CD14-positive monocyte (primary cell): ENCODE measurements at regions not wholly inside any gene's neighbourhood (a gene's known extent, or its start where the extent isn't known, plus 50 kb on each side); places are given as distances from the start of the nearest gene placed in this dataset.

Experiments
- DNase-seq, 3 donors: peaks; one replicate each; pipeline ENCODE4 v3.0.0-alpha.2; 2011 to 2022
- H2AFZ ChIP-seq: 2 replicates; pipeline ENCODE4 v1.6.0; 2012; ENCODE audit warnings: mild to moderate bottlenecking, low read depth, low read length, inconsistent platforms; ENCODE audit not compliant: insufficient read depth, poor library complexity, severe bottlenecking
- H3K27ac ChIP-seq, 2 donors: 1 replicate in 1 of 2; 2 replicates in 1 of 2; pipeline ENCODE4 v1.5.1; 2012 to 2013; ENCODE audit warnings: low read length in 2 of 2, control low read depth in 1 of 2, inconsistent platforms in 1 of 2, low read depth in 1 of 2, mild to moderate bottlenecking in 1 of 2
- H3K27me3 ChIP-seq, 2 donors: one replicate each; pipeline versions ENCODE4 v1.6.0 to v1.6.1; 2011 to 2013; ENCODE audit warnings: low read length in 2 of 2; ENCODE audit not compliant: control insufficient read depth in 2 of 2, insufficient read depth in 2 of 2
- H3K36me3 ChIP-seq, 2 donors: replicated peaks in 1 of 2; 1 replicate in 1 of 2; 2 replicates in 1 of 2; pipeline versions ENCODE4 v1.5.1 to v1.6.1; 2012 to 2013; ENCODE audit warnings: low read length in 2 of 2, control low read depth in 1 of 2, inconsistent platforms in 1 of 2, mild to moderate bottlenecking in 1 of 2; ENCODE audit not compliant: insufficient read depth in 2 of 2, control insufficient read depth in 1 of 2
- H3K4me1 ChIP-seq, 2 donors: 1 replicate in 1 of 2; 2 replicates in 1 of 2; pipeline versions ENCODE4 v1.5.1 to v1.6.1; 2012 to 2013; ENCODE audit warnings: low read length in 2 of 2, control low read depth in 1 of 2, inconsistent platforms in 1 of 2, mild to moderate bottlenecking in 1 of 2, moderate library complexity in 1 of 2; ENCODE audit not compliant: insufficient read depth in 2 of 2, control insufficient read depth in 1 of 2
- H3K4me2 ChIP-seq: replicated peaks from 2 replicates; pipeline ENCODE3; 2012; ENCODE audit warnings: low read length, moderate library complexity, mild to moderate bottlenecking; ENCODE audit not compliant: poor library complexity, severe bottlenecking; ENCODE audit errors: extremely low read depth
- H3K4me3 ChIP-seq, 3 experiments: fragments of 200-600 bp in 1 of 3; sonication (generic) in 1 of 3; replicated peaks in 1 of 3; 1 replicate in 2 of 3; 2 replicates in 1 of 3; pipeline ENCODE4 v1.5.1; 2011 to 2013; ENCODE audit warnings: low read length in 3 of 3, mild to moderate bottlenecking in 3 of 3, control low read depth in 2 of 3, low read depth in 2 of 3, inconsistent platforms in 1 of 3, moderate library complexity in 1 of 3
- H3K79me2 ChIP-seq: 2 replicates; pipeline ENCODE4 v1.6.0; 2012; ENCODE audit warnings: mild to moderate bottlenecking, control low read depth, inconsistent platforms, low read length, moderate library complexity; ENCODE audit not compliant: insufficient read depth
- H3K9ac ChIP-seq: 2 replicates; pipeline ENCODE4 v1.6.0; 2017; ENCODE audit warnings: low read length, mild to moderate bottlenecking; ENCODE audit not compliant: insufficient read depth, poor library complexity, severe bottlenecking
- H3K9me3 ChIP-seq, 2 donors: replicated peaks in 1 of 2; 1 replicate in 1 of 2; 2 replicates in 1 of 2; pipeline versions ENCODE4 v1.5.1 to v1.6.1; 2012 to 2013; ENCODE audit warnings: low read length in 2 of 2, control low read depth in 1 of 2; ENCODE audit not compliant: control insufficient read depth in 1 of 2, insufficient read depth in 1 of 2
- H4K20me1 ChIP-seq: 2 replicates; pipeline ENCODE4 v1.6.0; 2012; ENCODE audit warnings: mild to moderate bottlenecking, low read length, control low read depth, moderate library complexity; ENCODE audit not compliant: insufficient read depth
- H3K27ac Mint-ChIP-seq, 7 donors: one replicate each; pipeline ENCODE4 v1.8.0; 2020; ENCODE audit warnings: mild to moderate bottlenecking in 7 of 7, mixed read lengths in 7 of 7, moderate library complexity in 6 of 7, inconsistent platforms in 2 of 7
- H3K27me3 Mint-ChIP-seq, 3 donors: one replicate each; pipeline ENCODE4 v1.8.0; 2021 to 2022; ENCODE audit warnings: low read depth in 3 of 3, mild to moderate bottlenecking in 3 of 3, mixed read lengths in 3 of 3, moderate library complexity in 3 of 3, inconsistent platforms in 1 of 3
- H3K36me3 Mint-ChIP-seq, 2 donors: one replicate each; pipeline ENCODE4 v1.8.0; 2020; ENCODE audit warnings: mixed read lengths in 2 of 2, inconsistent platforms in 1 of 2, mild to moderate bottlenecking in 1 of 2
- H3K4me1 Mint-ChIP-seq: one replicate; pipeline ENCODE4 v1.8.0; 2020; ENCODE audit warnings: mild to moderate bottlenecking, mixed read lengths
- H3K4me3 Mint-ChIP-seq, 2 donors: one replicate each; pipeline ENCODE4 v1.8.0; 2020; ENCODE audit warnings: mild to moderate bottlenecking in 2 of 2, mixed read lengths in 2 of 2, moderate library complexity in 1 of 2
- H3K9me3 Mint-ChIP-seq, 7 donors: one replicate each; pipeline ENCODE4 v1.8.0; 2020 to 2022; ENCODE audit warnings: mixed read lengths in 7 of 7, mild to moderate bottlenecking in 6 of 7, moderate library complexity in 6 of 7, inconsistent platforms in 2 of 7
- WGBS: methylation state at CpG from one replicate; pipeline ENCODE4 v1.1.5; 2013; ENCODE audit warnings: missing lambda C conversion rate; ENCODE audit not compliant: insufficient coverage; 5-methylcytosine and 5-hydroxymethylcytosine counted together
- intact Hi-C, 2 donors: fragments of 100-400 bp; cut with micrococcal nuclease; formaldehyde crosslinking; loops; one replicate each; pipeline versions ENCODE4 v1.15.0 to v1.15.1; 2023
- TF ChIP-seq, protein P1 (sequence below): fragments of 200-600 bp; IDR thresholded peaks from one replicate; pipeline ENCODE4 v1.8.0; 2022; ENCODE audit warnings: antibody characterized with exemption, mild to moderate bottlenecking

DNA sequence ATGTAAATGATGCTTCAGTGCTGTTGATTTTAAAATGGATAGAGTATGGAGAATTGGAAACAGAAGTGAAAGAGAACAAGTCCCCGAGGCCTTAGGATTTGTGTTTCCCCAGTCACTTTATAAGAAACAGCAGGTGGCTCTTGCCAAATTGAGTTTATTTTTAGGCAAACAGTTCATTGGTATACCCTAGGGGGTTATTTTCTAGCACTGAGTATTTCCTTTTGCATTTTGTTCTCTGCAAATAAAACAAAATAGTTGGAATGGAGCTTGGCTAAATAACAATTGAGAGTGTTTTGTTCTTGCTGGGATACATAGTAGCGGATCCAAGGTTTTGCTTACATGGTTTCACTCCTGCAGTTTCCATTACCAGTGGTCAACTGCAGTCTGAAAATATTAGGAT, 591.1 kb upstream of the C16orf82 start:
- Mint-ChIP-seq H3K9me3 (peaks cover 0 to 14% (median 7%) of the 10 kb centered on the region in 7 donors), H3K4me1 (no peaks in the 10 kb centered on the region), H3K4me3 (no peak overlapping the region), H3K36me3 (no peaks in the 10 kb centered on the region), H3K27ac (no peak overlapping the region), H3K27me3 (no peaks in the 10 kb centered on the region)
- Histone ChIP-seq H3K79me2 (no peaks in the 10 kb centered on the region), H3K36me3 (no peaks in the 10 kb centered on the region), H3K27ac (no peak overlapping the region), H3K4me2 (no peak overlapping the region), H3K4me1 (no peaks in the 10 kb centered on the region), H4K20me1 (no peaks in the 10 kb centered on the region), H2AFZ (no peak overlapping the region), H3K9me3 (no peaks in the 10 kb centered on the region), H3K9ac (no peak overlapping the region), H3K4me3 (no peak overlapping the region), H3K27me3 (no peaks in the 10 kb centered on the region)
- DNase-seq: no peak
- WGBS: 93% methylated on average over 2 of the region's 2 CpGs
- intact Hi-C loops: no loop called here
- TF ChIP-seq, protein P1, sequence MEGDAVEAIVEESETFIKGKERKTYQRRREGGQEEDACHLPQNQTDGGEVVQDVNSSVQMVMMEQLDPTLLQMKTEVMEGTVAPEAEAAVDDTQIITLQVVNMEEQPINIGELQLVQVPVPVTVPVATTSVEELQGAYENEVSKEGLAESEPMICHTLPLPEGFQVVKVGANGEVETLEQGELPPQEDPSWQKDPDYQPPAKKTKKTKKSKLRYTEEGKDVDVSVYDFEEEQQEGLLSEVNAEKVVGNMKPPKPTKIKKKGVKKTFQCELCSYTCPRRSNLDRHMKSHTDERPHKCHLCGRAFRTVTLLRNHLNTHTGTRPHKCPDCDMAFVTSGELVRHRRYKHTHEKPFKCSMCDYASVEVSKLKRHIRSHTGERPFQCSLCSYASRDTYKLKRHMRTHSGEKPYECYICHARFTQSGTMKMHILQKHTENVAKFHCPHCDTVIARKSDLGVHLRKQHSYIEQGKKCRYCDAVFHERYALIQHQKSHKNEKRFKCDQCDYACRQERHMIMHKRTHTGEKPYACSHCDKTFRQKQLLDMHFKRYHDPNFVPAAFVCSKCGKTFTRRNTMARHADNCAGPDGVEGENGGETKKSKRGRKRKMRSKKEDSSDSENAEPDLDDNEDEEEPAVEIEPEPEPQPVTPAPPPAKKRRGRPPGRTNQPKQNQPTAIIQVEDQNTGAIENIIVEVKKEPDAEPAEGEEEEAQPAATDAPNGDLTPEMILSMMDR: no peak

DNA sequence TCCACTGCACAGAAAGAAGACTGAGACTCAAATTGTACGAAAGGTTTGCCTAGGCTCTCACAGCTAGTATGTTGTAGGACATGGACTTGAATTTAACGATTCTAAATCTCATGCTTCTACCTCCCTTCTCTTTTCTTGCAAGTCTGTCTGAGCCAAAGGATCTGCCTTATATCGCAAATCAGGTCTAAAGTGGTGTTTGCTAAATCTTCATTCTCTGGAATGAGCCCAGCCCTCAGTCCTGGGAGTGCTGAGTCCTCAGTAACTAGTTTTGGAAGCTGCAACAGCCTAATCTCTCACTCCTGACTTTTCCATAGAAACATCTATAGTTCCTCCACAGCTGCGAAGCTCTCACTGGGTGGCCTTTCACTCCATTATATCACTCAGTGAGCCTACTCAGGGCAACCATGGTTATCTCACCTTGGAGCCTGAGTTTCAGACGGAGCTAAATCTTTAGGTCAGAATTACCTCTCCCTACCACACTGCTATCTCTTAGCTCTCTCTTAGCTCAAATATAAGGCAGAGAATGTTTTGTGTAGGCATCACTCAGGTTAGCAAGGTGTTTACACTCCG, 575.5 kb upstream of the C16orf82 start:
- TF ChIP-seq, protein P1: no peak
- H3K9me3 ChIP-seq: no peaks in the 10 kb centered on the region
- no peak overlapping the region for H3K4me3 Mint-ChIP-seq
- intact Hi-C loops: no loop called here
- H3K27ac Mint-ChIP-seq: no peak overlapping the region
- H3K4me1 Mint-ChIP-seq: no peaks in the 10 kb centered on the region
- no peaks in the 10 kb centered on the region for H3K4me1 ChIP-seq
- H3K36me3 Mint-ChIP-seq: no peaks in the 10 kb centered on the region
- no peak overlapping the region for H2AFZ ChIP-seq
- no peaks in the 10 kb centered on the region for H3K79me2 ChIP-seq
- H3K9ac ChIP-seq: no peak overlapping the region
- no peaks in the 10 kb centered on the region for H3K36me3 ChIP-seq
- WGBS: 81% methylated on average over 2 of the region's 6 CpGs
- peaks cover 0 to 2% (median 0%) of the 10 kb centered on the region in 3 donors for H3K27me3 Mint-ChIP-seq
- no peak overlapping the region for H3K27ac ChIP-seq
- H3K4me2 ChIP-seq: no peak overlapping the region
- no peaks in the 10 kb centered on the region for H4K20me1 ChIP-seq
- DNase-seq: no peak
- H3K9me3 Mint-ChIP-seq: peaks cover 0 to 3% (median 0%) of the 10 kb centered on the region in 7 donors
- no peak overlapping the region for H3K4me3 ChIP-seq
- no peaks in the 10 kb centered on the region for H3K27me3 ChIP-seq
